ENCODE measurements at regions not wholly inside any gene's neighbourhood (a gene's known extent, or its start where the extent isn't known, plus 50 kb on each side); places are given as distances from the start of the nearest gene placed in this dataset.

- Histone ChIP-seq H3K9ac (ENCODE audit: low read depth in 1 of 2, low read length in 2 of 2) (no peak overlapping the region), H3K9me3 (ENCODE audit: control insufficient read depth in 4 of 4, low read length in 3 of 4) (peaks cover 0 to 3% (median under 1%) of the 10 kb centered on the region in 4 donors), H3K4me1 (ENCODE audit: control insufficient read depth in 4 of 4, insufficient read depth in 4 of 4, low read length in 3 of 4) (no peaks in the 10 kb centered on the region), H3K4me3 (ENCODE audit: low read depth in 1 of 3, low read length in 3 of 3) (no peak overlapping the region), H3K36me3 (ENCODE audit: control insufficient read depth in 4 of 4, insufficient read depth in 3 of 4, low read depth in 1 of 4, low read length in 3 of 4) (no peaks in the 10 kb centered on the region), H3K27me3 (ENCODE audit: control insufficient read depth in 4 of 4, insufficient read depth in 4 of 4, low read length in 3 of 4) (peaks cover 0 to 7% (median 3%) of the 10 kb centered on the region in 4 donors), H3K27ac (ENCODE audit: low read depth in 1 of 2, low read length in 2 of 2) (no peak overlapping the region)
- DNase-seq (ENCODE audit: low spot score), result no peak
- TF ChIP-seq, protein P1, sequence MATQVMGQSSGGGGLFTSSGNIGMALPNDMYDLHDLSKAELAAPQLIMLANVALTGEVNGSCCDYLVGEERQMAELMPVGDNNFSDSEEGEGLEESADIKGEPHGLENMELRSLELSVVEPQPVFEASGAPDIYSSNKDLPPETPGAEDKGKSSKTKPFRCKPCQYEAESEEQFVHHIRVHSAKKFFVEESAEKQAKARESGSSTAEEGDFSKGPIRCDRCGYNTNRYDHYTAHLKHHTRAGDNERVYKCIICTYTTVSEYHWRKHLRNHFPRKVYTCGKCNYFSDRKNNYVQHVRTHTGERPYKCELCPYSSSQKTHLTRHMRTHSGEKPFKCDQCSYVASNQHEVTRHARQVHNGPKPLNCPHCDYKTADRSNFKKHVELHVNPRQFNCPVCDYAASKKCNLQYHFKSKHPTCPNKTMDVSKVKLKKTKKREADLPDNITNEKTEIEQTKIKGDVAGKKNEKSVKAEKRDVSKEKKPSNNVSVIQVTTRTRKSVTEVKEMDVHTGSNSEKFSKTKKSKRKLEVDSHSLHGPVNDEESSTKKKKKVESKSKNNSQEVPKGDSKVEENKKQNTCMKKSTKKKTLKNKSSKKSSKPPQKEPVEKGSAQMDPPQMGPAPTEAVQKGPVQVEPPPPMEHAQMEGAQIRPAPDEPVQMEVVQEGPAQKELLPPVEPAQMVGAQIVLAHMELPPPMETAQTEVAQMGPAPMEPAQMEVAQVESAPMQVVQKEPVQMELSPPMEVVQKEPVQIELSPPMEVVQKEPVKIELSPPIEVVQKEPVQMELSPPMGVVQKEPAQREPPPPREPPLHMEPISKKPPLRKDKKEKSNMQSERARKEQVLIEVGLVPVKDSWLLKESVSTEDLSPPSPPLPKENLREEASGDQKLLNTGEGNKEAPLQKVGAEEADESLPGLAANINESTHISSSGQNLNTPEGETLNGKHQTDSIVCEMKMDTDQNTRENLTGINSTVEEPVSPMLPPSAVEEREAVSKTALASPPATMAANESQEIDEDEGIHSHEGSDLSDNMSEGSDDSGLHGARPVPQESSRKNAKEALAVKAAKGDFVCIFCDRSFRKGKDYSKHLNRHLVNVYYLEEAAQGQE (IDR thresholded peaks at IDR 0.05), result no peak
- TF ChIP-seq NR2F2 (IDR thresholded peaks at IDR 0.05) (no peak), HNF4A (conservative IDR thresholded peaks at IDR 0.05) (no peak), YY1 (IDR thresholded peaks at IDR 0.05) (no peak), EGR1 (IDR thresholded peaks at IDR 0.05; ENCODE audit: low read depth in 2 of 2) (no peak), GABPA (IDR thresholded peaks at IDR 0.05 in 1 of 2, conservative IDR thresholded peaks at IDR 0.05 in 1 of 2) (no peak), JUND (IDR thresholded peaks at IDR 0.05) (no peak), FOXA2 (IDR thresholded peaks at IDR 0.05) (no peak), ZBTB33 (IDR thresholded peaks at IDR 0.05) (no peak), FOXA1 (IDR thresholded peaks at IDR 0.05) (no peak), RAD21 (IDR thresholded peaks at IDR 0.05) (no peak), SP1 (IDR thresholded peaks at IDR 0.05) (no peak), RXRA (IDR thresholded peaks at IDR 0.05) (no peak)
- TF ChIP-seq, protein P2, sequence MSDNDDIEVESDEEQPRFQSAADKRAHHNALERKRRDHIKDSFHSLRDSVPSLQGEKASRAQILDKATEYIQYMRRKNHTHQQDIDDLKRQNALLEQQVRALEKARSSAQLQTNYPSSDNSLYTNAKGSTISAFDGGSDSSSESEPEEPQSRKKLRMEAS (IDR thresholded peaks at IDR 0.05), result no peak
- TF ChIP-seq, protein P3, sequence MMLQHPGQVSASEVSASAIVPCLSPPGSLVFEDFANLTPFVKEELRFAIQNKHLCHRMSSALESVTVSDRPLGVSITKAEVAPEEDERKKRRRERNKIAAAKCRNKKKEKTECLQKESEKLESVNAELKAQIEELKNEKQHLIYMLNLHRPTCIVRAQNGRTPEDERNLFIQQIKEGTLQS (IDR thresholded peaks at IDR 0.05), result no peak
- 86% methylated on average over 14 of the region's 14 CpGs for WGBS
These were observed 62.3 kb downstream of the FZD10 start for GRCh38 chr12:130224613-130225012.

DNA sequence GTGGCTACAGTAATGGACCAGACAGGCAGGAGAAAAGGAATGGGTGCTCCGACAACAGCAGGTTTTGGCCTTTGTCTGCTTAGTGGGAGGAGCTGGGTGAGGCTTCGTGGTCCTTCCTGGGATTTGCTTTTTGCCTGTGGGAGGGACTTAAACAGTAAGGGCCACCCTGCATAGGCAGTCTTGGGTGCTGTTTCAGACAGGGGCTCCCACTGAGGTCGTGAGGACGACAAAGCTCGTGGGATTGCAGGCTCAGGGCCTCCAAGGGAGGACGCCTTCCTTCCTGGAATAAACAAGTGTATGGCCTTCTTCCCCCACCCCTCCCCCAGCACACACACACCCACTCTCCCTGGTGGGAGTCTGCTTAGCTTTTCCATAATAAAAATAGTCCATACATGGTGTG lies 63.1 kb downstream of the FZD10 start:
- H3K36me3 ChIP-seq (ENCODE audit: control insufficient read depth in 4 of 4, insufficient read depth in 3 of 4, low read depth in 1 of 4, low read length in 3 of 4), result no peaks in the 10 kb centered on the region
- H3K9ac ChIP-seq (ENCODE audit: low read depth in 1 of 2, low read length in 2 of 2), result no peak overlapping the region
- H3K27ac ChIP-seq (ENCODE audit: low read depth in 1 of 2, low read length in 2 of 2), result no peak overlapping the region
- peaks cover 0 to 3% (median under 1%) of the 10 kb centered on the region in 4 donors for H3K9me3 ChIP-seq (ENCODE audit: control insufficient read depth in 4 of 4, low read length in 3 of 4)
- peaks cover 0 to 7% (median 3%) of the 10 kb centered on the region in 4 donors for H3K27me3 ChIP-seq (ENCODE audit: control insufficient read depth in 4 of 4, insufficient read depth in 4 of 4, low read length in 3 of 4)
- H3K4me1 ChIP-seq (ENCODE audit: control insufficient read depth in 4 of 4, insufficient read depth in 4 of 4, low read length in 3 of 4), result no peaks in the 10 kb centered on the region
- TF ChIP-seq RAD21 (IDR thresholded peaks at IDR 0.05) (no peak), EGR1 (IDR thresholded peaks at IDR 0.05; ENCODE audit: low read depth in 2 of 2) (no peak), HNF4A (conservative IDR thresholded peaks at IDR 0.05) (no peak), RXRA (IDR thresholded peaks at IDR 0.05) (no peak), NR2F2 (IDR thresholded peaks at IDR 0.05) (no peak), FOXA1 (IDR thresholded peaks at IDR 0.05) (no peak), HNF4G (IDR thresholded peaks at IDR 0.05) (no peak)
- WGBS, result 43% methylated on average over 6 of the region's 6 CpGs
- DNase-seq (ENCODE audit: low spot score), result no peak
- H3K4me3 ChIP-seq (ENCODE audit: low read depth in 1 of 3, low read length in 3 of 3), result no peak overlapping the region
